GM21367 (cell line): ENCODE measurements at regions not wholly inside any gene's neighbourhood (a gene's known extent, or its start where the extent isn't known, plus 50 kb on each side); places are given as distances from the start of the nearest gene placed in this dataset.
A peak's percentile ranks its signal among the peaks of the same experiment; 100 is the strongest.

ENCODE experiments used
- ATAC-seq: cut with Tn5 transposase; IDR thresholded peaks from one replicate; pipeline ENCODE4 v1.9.1; 2021; ENCODE audit not compliant: unreplicated experiment

DNA sequence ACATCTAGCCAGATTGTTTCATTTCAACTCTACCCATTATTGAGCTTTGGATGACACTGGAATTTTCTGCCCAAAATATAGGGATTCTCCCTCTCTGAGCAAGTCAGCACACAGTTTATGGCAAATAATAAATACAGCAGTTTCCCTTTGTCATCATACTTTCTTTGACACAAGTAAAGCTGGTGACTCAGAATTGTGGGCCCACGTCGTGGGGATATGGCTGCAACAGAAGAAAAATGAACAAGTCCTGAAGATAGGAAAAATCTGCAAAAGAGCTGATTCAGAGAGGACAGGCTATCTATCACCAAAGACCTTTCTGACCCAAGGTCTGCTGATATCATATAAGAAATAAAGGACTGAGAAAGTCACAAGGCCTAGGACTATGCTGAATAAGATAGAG lies 236.3 kb upstream of the ZC3H12C start:
- no peak for ATAC-seq

DNA sequence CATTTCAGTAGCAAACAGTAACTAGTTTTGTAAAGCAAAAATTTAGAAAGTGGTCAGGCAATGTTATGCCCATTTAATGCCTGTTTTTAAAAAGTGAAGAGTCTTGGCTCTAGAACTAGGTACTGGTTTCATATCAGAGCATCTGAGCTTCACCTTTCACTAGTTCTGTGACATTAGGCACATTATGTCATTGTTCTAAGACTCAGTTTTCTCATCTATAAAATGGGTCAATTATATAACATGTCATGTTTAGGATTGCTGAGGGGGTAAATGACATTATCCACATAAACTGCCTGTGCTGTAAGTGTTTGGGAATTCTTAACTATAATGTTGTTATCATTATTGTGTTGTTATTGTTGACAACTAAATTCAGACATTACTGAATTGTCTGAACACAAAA lies 235.6 kb upstream of the ZC3H12C start:
- ATAC-seq, result no peak

DNA sequence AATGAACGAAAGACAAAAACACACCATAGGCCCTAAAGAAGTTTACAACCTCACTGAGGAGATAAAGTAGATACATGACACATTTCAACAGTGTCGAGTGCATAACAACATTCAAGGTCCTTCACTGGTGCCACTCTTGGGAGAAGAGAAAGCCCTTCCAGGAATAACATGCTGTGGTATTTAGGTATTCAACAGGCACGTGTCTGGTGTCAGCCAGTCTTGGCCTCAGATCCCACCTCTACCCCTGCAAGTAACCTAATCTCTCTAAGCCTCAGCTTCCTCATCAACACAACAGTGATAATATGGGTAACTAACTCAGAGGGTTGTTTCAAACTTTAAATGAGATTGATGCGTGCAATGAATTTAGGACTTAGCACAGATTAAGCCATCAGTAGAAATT lies 235.0 kb upstream of the ZC3H12C start:
- no peak for ATAC-seq

DNA sequence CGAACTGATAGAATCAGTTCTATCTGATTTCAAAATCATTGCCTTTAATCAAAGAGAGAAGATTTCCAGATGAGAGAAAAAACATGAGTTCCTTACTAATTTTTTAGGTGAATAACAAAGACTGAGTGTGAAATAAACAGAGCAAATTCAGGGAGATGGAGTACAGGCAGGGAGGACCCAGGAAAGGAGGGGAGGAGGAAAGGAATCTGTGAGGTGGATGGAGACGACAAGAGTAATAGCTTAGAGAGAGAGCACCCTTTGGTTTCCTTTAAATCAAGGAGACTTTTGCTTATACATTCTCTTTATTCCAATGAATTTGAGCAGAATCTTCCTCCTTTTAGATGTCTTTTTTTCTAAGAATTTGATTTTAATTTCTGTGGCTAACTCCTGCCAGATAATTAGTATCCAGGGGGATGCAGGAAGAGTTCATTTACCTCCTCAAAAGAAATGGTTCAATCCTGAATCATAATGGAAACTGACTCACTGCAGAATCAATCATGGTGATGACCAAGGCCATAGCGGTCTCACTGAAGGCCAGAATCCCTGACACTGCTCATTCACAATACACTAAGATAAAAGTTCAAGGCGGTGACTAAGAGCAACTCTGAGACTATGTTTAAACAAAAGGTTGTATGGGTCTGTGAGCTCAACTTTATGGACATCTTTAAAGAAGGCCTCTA lies 234.0 kb upstream of the ZC3H12C start:
- ATAC-seq, result no peak

DNA sequence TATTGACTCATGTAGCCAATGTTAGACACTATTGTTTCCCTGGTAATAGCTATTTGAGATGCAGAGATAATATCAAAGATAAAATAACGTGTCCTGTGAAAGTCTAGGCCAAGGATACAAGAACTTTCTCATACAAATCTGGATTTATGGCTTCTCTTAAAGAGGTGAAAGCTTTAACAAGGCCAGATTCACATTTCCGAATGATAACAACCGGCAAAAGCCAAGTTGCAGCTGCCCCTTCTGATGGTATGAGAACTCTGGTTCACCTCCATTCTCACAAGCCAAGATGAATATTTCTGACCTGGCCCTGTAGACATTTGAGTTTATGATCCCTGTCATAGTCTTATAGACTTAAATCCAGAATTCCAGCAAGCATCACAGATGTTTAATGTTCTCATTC lies 230.4 kb upstream of the ZC3H12C start:
- no peak for ATAC-seq

DNA sequence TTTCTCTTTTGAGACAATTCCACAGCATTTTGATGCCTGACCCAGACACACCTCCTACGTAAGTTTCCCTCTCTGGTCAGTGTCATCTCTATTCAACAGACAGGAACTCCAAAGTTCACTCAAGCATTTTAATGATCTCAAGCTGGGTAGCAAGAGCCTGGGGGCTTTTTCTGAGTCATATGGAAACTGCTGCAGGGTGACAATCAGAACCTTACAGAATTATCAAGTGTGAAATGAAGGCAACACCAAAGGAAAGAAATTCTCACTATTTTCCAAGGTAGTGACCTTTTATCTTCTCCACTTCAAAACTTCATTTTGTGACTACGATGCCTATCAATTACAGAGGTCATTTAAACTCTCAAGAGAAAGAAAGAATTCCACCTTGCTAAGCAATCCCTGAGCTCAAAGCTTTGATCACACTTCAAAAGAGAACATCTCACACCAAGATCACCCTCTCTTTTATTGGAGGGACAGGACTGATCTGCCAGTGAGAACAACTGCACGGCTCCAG lies 229.0 kb upstream of the ZC3H12C start:
- peak; percentile 88 for ATAC-seq

DNA sequence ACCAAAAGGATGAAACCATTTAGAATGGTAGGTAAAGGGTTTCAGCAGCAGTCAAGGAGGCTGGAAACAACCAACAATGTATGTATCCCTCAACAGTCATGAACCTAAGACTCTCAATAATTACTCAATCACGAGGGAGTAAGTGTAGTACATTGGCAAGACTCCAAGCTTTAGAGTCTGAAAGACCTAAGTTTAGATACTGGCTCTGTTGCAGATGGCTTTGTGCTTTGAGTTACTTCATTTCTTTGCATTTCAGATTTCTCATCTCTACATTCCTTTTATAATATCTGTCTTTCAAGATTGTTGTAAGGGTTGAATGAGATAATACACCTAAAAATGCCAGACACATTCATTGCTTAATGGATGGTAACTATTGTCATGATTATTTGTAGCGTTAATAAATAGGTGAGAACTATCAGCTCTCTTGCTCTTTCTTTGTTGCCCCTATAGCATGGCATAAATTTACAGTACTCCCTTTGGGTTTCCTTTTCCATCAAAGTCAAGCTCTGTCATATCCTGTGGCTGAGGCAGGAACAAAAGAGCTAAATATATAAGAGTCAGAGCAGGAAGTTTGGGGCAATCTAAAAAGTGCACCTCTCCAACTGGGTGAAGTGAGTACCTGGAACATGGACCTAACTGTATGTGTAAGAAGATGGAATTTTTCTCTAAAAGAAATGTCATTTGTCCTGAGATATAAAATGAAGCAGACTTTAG lies 228.2 kb upstream of the ZC3H12C start:
- peak; percentile 29 for ATAC-seq

DNA sequence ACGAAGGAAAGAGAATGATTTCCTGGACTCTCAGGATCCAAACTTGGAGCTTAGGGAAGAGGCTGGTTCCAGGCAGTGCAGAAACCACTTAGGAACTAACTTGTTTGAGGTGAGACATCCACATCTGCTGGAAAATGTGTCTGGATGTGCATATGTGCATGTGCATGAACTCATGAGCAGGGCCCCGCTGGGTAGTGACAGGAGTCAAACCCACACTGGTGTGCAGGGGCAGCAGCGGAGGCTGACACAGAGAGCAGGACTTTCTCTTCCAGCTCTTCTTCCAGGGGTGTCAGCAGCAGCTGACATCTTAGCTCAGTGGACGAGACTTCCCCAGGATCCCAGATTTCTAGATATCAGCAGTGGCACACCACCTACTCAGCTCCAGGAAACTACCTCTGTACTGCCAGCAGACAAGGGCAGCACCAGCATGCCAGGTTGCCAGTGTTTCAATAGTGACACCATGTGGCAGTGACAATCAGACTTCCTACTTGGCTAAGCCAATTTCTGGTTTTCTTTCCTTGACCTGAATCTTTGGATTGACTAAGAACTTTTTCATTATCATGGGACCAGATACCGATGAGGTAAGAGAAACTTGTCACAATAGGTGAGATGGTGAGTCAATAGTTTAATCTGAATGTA lies 227.5 kb upstream of the ZC3H12C start:
- ATAC-seq, result no peak

DNA sequence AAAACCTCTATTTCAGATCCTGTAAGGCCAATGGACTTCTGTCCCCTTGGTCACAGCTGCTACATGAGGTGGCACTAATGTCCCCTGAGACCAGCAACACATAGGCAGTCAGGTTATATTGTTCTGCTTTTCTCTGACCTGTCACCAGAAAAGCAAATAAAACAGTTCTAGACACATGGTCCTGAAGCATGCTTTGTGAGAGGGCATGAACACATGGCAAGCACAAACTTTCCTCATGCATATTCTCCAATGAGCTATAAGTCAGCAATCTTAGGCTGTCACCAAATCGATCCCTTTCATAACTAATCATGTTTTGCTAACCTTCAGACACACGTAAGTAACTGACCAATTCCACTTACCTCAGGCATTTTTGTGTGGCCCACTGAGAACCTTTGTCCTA lies 225.4 kb upstream of the ZC3H12C start:
- no peak for ATAC-seq

DNA sequence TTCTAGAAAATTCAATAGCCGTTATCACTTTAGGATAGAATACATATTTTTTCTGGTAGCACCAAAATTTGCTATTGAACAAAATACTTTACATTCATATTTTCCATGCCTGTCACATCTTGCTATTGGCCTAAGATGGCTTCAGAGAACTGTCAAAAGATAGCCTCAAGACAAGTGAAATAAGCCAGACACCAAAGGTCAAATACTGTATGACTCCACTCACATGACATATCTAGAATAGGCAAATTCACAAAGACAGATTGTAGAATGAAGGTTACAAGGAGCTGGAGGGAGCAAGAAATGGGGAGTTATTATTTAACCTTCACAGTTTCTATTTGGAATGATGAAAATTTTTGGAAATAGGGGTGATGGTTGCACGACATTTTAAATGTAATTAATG lies 223.7 kb upstream of the ZC3H12C start:
- no peak for ATAC-seq

DNA sequence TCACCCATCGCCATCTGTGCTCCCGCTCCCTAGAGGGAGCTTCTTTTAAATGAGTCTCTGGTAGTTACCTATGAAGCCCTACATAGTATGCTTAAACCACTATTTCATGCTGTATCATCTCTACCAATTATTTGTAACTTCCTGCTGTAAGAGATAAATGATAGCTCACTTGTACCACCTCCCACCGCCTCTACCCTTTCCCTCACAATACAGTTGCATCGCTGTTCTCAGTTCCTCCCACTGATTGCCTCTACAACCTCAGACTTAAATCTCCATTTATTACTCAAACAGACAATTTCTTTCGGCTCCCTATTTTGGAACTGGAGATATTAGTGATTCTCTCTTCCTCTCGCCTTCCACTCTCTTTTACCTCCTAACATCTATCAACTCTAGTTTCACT lies 222.9 kb upstream of the ZC3H12C start:
- no peak for ATAC-seq

DNA sequence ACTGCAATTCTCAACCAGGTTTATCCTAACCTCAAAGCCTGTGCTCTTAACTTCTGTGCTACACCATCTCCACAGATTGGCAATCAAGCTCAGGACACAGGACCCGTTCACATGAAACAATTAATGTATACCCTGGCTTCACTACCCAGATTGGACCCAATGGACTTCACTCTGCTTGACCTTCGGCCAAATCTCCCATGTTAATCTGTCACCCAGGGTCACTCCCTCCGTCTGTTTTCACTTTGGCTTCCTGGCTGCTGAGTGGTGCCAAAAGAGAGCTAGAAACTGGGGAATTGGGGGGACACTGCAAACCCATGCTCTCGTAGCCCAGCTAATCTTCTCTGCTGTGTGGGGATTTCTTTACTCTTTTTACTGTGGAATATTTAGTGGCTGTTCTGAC lies 216.1 kb upstream of the ZC3H12C start:
- ATAC-seq, result no peak

DNA sequence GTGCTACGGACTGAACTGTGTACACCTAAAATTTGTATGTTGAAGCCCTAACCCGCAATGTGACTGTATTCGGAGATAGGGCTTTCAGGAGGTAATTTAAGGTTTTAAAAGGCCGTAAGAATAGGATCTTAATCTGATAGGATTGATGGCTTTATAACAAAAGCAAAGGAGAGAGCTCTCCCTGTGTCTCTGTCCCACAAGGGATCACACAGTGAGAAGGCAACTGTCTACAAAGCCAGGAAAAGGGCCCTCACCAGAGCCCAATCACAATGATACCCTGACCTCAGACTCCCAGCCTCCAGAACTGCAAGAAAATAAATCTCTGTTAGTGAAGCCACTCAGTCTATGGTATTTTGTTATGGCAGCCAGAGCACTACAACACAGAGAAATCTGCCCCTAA lies 208.7 kb upstream of the ZC3H12C start:
- no peak for ATAC-seq

DNA sequence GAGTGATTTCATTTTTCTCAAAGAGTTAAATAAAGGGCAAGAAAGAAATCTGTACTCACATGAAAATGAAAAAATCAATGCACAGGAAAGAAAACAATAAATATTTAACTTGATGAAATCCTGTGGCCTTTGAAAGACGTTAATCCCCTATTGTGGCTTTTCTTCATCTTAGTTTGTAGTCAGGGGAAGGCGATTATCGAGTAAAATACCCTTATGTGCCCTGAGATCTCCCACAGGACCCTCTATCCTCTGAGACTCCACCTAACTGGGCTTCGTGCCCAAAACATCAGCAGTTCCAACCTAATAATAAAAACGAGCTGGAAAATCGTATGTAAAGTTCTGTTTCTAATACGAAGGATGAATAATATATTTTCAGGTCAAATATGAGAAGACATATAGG lies 208.2 kb upstream of the ZC3H12C start:
- ATAC-seq, result no peak

DNA sequence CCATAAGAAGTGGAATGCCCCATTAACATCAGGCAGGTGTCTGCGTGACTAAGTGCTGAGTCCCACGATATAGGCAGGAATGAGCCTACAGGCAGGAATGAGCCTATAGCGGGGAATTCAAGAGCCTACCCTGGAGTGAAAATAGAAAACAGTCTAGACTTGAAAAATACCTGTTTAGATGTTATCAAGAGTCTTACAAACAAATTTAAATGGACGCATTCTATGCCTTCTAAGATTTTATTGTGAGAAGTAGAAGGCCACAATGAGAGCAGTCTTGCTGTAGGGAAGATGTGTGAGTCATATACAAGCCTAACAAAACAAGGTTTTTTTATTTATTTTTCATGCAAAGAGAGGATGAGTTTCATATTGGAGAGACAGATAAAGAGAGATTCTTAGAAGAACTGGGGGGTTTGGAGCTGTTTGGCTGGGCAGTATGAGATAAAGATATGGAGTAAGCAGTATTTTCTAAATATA lies 200.8 kb upstream of the ZC3H12C start:
- ATAC-seq, result no peak

DNA sequence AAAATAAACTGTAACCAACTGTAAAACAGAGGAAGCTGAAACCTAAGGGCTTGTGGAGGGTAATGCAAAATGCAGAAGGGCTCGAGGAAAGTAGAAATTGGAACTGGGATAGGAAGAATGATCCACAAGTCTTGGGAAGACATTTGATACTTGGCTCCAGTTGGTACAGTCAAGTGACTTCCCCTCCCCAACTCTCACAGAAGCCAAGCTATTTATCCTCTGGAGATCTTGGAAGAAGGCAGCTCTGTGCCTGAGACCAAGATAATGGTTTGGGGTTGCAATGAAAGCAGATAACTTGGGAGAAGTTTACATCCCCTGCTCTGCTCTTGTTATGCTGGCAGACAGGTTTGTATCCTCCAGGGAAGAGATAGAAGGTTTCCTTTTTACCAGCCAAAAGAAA lies 198.9 kb upstream of the ZC3H12C start:
- ATAC-seq, result no peak

DNA sequence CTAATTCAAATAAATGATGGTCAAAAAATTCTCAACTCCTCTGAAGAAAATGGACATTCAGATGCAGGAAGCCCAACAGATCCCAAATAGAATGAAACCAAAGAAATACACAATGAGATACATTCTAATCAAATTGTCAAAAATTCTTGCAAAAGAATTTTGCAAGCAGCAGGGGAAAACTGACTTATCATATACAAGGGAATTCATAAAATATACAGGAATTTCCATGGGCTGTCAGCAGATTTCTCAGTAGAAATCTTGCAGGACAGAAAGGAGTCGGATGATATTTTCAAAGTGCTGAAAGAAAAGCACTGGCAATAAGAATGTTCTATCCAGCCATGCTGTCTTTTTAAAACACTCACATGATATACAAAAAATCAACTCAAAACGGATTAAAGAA lies 194.6 kb upstream of the ZC3H12C start:
- no peak for ATAC-seq

DNA sequence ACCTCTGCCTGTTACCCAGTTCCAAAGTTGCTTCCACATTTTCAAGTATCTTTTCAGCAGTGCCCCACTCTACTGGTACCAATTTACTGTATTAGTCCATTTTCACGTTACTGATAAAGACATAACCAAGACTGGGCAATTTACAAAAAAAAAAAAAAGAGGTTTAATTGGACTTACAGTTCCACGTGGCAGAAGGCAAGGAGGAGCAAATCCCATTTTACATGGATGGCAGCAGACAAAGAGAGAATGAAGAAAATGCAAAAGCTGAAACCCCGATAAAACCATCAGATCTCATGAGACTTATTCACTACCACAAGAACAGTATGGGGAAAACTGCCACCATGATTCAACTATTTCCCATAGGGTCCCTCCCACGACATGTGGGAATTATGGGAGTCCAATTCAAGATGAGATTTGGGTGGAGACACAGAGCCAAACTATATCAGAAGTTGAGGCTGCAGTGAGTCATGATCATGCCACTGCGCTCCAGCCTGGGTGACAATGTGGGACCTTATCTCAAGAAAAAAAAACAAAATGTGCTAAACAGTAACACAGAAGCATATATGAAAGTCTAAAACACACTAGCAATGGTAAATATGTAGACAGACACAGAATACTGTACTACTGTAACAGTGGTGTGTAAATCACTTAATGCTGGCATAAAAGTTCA lies 190.3 kb upstream of the ZC3H12C start:
- no peak for ATAC-seq

DNA sequence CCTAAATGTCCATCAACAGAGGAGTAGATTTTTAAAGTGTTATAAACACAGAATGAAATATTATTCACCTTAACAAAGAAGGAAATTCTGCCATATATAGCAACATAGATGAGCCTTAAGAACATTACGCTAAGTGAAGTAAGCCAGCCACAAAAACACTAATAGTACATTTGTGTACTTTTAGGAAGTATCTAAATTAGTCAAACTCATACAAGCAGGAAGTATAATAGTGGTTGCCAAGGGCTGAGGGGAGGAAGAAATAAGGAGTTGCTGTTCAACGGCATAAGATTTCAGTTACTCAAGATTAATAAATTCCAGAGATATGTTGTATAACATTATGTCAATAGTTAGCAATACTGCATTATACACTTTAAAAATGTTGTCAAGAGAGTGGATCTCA lies 181.7 kb upstream of the ZC3H12C start:
- ATAC-seq, result no peak

DNA sequence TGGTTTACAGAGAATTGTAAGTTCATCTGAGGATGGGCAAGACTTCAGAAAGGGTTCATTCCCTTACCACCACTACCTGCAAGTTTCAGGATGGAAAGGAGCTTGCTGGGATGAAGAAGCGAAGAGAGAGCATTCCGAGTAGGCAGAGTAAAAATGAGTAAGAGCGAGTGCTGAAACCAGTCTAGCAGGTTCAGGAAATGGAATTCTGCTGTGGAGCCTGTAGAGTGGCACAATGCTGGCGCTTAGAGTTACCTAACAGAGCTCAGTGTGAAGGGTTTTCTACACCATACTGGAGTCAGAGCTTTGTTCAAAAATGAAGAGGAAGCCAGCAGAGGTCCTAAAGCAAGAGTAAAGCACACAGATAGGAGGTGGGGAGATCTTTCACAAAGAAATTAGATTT lies 179.2 kb upstream of the ZC3H12C start:
- no peak for ATAC-seq

DNA sequence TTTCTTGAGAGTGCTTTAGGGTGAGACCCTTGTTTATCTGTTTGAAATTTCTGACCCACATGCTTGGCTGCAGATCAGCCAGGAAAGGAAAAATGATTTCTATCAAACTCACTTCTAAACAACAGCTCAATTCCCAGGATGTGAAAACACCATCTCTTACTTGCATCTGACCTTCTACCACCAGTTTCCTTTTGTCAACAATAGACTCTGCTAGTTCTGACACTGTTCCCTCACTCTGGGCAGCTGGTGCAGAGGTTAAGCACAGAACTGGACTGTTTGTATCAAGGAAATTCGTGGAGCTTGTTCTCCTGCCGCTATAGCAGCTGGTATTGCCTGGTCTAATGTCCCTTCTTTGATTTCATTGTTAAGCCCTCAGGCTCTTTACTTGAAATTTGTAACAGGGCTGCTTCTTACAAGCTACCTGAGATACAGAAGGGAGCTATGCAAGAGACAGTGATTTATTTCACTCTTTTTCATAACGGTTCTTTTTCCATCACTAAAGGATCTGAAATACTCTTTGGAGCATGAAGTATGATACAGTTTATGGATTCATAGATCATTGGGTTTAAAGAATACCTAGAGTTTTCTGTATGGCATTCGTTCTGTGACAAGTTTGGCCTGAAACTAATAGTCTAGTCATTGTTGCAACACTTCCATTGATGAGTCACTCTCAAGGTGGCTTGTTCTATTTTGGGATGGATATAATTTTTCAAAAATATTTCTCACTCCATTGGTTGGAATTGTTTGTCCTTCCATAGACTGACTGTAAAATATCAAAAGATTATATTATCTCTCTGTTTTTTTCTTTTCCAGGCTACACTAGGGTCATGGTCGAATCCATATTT lies 178.2 kb upstream of the ZC3H12C start:
- no peak for ATAC-seq
